Activated CD8-positive, alpha-beta T cell treated with anti-CD3 and anti-CD28 coated beads for 36 hours (primary cell): ENCODE measurements at regions not wholly inside any gene's neighbourhood (a gene's known extent, or its start where the extent isn't known, plus 50 kb on each side); places are given as distances from the start of the nearest gene placed in this dataset.
A peak's percentile ranks its signal among the peaks of the same experiment; 100 is the strongest.
"Not testable (repeated sequence)": the region's sequence is repeated elsewhere in the genome, so short reads cannot be mapped to it uniquely, and the experiment has no call there.

Source experiments
- ATAC-seq: fragments of 200-7000 bp; cut with Tn5 transposase; one replicate; pipeline ENCODE4 v1.10.0; 2021; ENCODE audit warnings: mild to moderate bottlenecking, moderate library complexity
- CTCF ChIA-PET: fragments of 350-600 bp; sonication (Branson Sonifier 250); formaldehyde crosslinking; loops from one replicate; lab custom pipeline; 2021; ENCODE audit warnings: antibody characterized with exemption; lab: Charles Lee
- POLR2A ChIA-PET: fragments of 350-600 bp; sonication (Branson Sonifier 250); formaldehyde crosslinking; loops from one replicate; lab custom pipeline; 2021; ENCODE audit warnings: antibody characterized with exemption; lab: Charles Lee
- DNase-seq: peaks from one replicate; pipeline ENCODE4 v3.0.0-alpha.2; 2020
- H3K27ac Mint-ChIP-seq: one replicate; pipeline ENCODE4 v1.8.0; 2021; ENCODE audit warnings: mild to moderate bottlenecking, mixed read lengths
- H3K27me3 Mint-ChIP-seq: one replicate; pipeline ENCODE4 v1.8.0; 2021; ENCODE audit warnings: mixed read lengths
- H3K36me3 Mint-ChIP-seq: one replicate; pipeline ENCODE4 v1.8.0; 2021; ENCODE audit warnings: low read depth, mixed read lengths
- H3K4me1 Mint-ChIP-seq: one replicate; pipeline ENCODE4 v1.8.0; 2021; ENCODE audit warnings: low read depth, mixed read lengths
- H3K4me3 Mint-ChIP-seq: one replicate; pipeline ENCODE4 v1.8.0; 2021; ENCODE audit warnings: mild to moderate bottlenecking, moderate library complexity, mixed read lengths
- H3K9me3 Mint-ChIP-seq: one replicate; pipeline ENCODE4 v1.8.0; 2021; ENCODE audit warnings: mixed read lengths
- intact Hi-C: fragments of 100-400 bp; cut with micrococcal nuclease; formaldehyde crosslinking; loops from one replicate; pipeline ENCODE4 v1.10.0; 2022

DNA sequence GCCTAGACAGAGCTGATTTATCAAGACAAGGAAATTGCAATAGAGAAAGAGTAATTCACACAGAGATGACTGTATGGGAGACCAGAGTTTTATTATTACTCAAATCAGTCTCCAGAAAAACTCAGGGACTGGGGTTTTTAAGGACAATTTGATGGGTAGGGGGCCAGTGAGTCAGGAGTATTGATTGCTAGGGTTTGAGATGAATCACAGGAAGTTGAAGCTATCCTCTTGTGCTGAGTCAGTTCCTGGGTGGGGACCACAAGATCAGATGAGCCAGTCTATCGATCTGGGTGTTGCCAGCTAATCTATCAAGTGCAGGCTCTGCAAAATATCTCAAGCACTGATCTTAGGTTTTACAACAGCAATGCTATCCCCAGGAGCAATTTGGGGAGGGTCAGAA lies 87.4 kb upstream of the TGIF2LY start:
- H3K27me3 Mint-ChIP-seq, H3K9me3 Mint-ChIP-seq, intact Hi-C loops, POLR2A ChIA-PET, ATAC-seq, CTCF ChIA-PET, DNase-seq, H3K36me3 Mint-ChIP-seq, H3K27ac Mint-ChIP-seq, H3K4me3 Mint-ChIP-seq, H3K4me1 Mint-ChIP-seq: not testable (repeated sequence)

DNA sequence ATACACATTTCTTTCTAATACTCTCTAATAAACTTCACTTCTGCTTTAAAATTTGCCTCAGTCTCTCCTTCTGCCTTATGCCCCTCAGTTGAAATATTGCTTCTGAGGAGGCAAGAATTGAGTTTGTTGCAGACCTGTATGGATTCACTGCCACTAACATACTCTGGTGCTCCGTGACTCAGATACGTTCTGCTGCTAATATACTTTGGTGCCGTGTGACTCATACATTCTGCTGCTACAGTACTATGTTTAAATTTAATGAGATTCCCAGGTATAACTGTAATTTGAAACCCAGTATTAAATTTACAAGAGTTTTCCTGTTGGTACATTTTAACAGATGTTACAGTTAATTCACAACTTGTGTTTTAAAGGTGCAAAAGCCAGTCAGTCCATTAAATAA lies 84.3 kb upstream of the TGIF2LY start:
- CTCF ChIA-PET, POLR2A ChIA-PET, H3K27me3 Mint-ChIP-seq: not testable (repeated sequence)

DNA sequence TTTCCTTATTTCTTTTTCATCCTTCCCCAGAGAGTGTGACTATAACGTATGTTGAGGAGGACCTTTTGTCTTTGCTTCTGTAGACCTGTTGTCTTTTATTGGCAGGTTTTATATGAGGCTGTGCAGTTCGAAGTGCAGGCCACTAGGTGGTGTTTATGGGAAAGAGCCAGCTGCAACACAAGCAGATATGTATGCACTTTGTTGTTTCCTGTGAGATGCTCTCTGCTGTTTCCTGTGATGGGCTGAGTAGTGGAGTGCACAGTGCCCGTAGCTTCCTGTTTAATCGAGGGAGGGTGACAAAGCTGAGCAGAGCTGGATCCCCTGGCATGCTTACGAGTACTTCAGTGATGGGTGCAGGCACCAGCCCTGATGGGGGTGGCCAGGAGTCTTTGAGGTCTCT lies 51.8 kb upstream of the TGIF2LY start:
- intact Hi-C loops, H3K36me3 Mint-ChIP-seq, H3K27me3 Mint-ChIP-seq, H3K27ac Mint-ChIP-seq, POLR2A ChIA-PET, CTCF ChIA-PET, H3K9me3 Mint-ChIP-seq, H3K4me1 Mint-ChIP-seq, H3K4me3 Mint-ChIP-seq: not testable (repeated sequence)
- DNase-seq (peak; percentile 21), ATAC-seq (peak; percentile 80)

More for the DNA sequence above, 84.3 kb upstream of the TGIF2LY start:
- H3K4me1 Mint-ChIP-seq, DNase-seq, ATAC-seq, H3K4me3 Mint-ChIP-seq, H3K27ac Mint-ChIP-seq, H3K36me3 Mint-ChIP-seq, intact Hi-C loops, H3K9me3 Mint-ChIP-seq: not testable (repeated sequence)
